Loucy (cell line): ENCODE measurements at regions not wholly inside any gene's neighbourhood (a gene's known extent, or its start where the extent isn't known, plus 50 kb on each side); places are given as distances from the start of the nearest gene placed in this dataset.

Experiments
- H2AFZ ChIP-seq: fragments of 200-600 bp; sonication (generic); 2 replicates; pipeline ENCODE4 v1.6.0; 2016; ENCODE audit warnings: antibody characterized with exemption, mild to moderate bottlenecking, low read length, moderate library complexity
- H3F3A ChIP-seq: fragments of 200-600 bp; 2 replicates; pipeline ENCODE4 v1.6.0; 2016; ENCODE audit warnings: antibody characterized with exemption, low read depth, mild to moderate bottlenecking
- H3K27me3 ChIP-seq: fragments of 200-600 bp; sonication (generic); 2 replicates; pipeline ENCODE4 v1.6.1; 2014; ENCODE audit warnings: low read length, mild to moderate bottlenecking; ENCODE audit not compliant: insufficient read depth, poor library complexity, severe bottlenecking
- H3K36me3 ChIP-seq: fragments of 200-600 bp; sonication (generic); 2 replicates; pipeline ENCODE4 v1.6.1; 2016; ENCODE audit warnings: low read length; ENCODE audit not compliant: insufficient read depth
- H3K4me1 ChIP-seq: fragments of 200-600 bp; sonication (generic); 2 replicates; pipeline ENCODE4 v1.5.1; 2014; ENCODE audit warnings: low read length, mild to moderate bottlenecking; ENCODE audit not compliant: insufficient read depth, poor library complexity, severe bottlenecking
- H3K4me2 ChIP-seq: fragments of 200-600 bp; sonication (generic); 2 replicates; pipeline ENCODE4 v1.6.0; 2014; ENCODE audit warnings: antibody characterized with exemption, low read length, low read depth, mild to moderate bottlenecking; ENCODE audit not compliant: poor library complexity, severe bottlenecking
- H3K4me3 ChIP-seq: fragments of 200-600 bp; sonication (generic); 2 replicates; pipeline ENCODE4 v1.5.1; 2014; ENCODE audit warnings: low read length, mild to moderate bottlenecking, mixed read lengths; ENCODE audit not compliant: poor library complexity, severe bottlenecking
- H3K79me2 ChIP-seq: fragments of 200-600 bp; sonication (generic); 2 replicates; pipeline ENCODE4 v1.6.1; 2014; ENCODE audit warnings: low read length; ENCODE audit not compliant: insufficient read depth
- H3K9ac ChIP-seq: fragments of 200-600 bp; sonication (generic); 2 replicates; pipeline ENCODE4 v1.6.0; 2014; ENCODE audit warnings: mild to moderate bottlenecking, low read depth, low read length, moderate library complexity; ENCODE audit not compliant: poor library complexity, severe bottlenecking
- H3K9me2 ChIP-seq: fragments of 200-600 bp; sonication (generic); replicated peaks from 2 replicates; pipeline ENCODE4 v1.6.1; 2016; ENCODE audit warnings: low read depth, low read length, mixed read lengths
- H3K9me3 ChIP-seq: fragments of 200-600 bp; sonication (generic); 2 replicates; pipeline ENCODE4 v1.6.1; 2014; ENCODE audit warnings: mild to moderate bottlenecking, antibody characterized with exemption, low read length, low read depth; ENCODE audit not compliant: insufficient read depth
- H4K20me1 ChIP-seq: fragments of 200-600 bp; sonication (generic); 2 replicates; pipeline ENCODE4 v1.6.0; 2014; ENCODE audit warnings: antibody characterized with exemption, low read length, mild to moderate bottlenecking; ENCODE audit not compliant: insufficient read depth, poor library complexity, severe bottlenecking
- EZH2phosphoT487 ChIP-seq: fragments of 200-600 bp; IDR thresholded peaks from 2 replicates; pipeline ENCODE4 v1.6.1; 2018; ENCODE audit warnings: antibody characterized with exemption, mild to moderate bottlenecking, moderate library complexity, borderline replicate concordance
- TF ChIP-seq, protein P1 (sequence below): fragments of 200-600 bp; sonication (generic); conservative IDR thresholded peaks from 2 replicates; pipeline ENCODE4 v1.5.1; 2014; ENCODE audit warnings: mild to moderate bottlenecking, antibody characterized with exemption, low read length

DNA sequence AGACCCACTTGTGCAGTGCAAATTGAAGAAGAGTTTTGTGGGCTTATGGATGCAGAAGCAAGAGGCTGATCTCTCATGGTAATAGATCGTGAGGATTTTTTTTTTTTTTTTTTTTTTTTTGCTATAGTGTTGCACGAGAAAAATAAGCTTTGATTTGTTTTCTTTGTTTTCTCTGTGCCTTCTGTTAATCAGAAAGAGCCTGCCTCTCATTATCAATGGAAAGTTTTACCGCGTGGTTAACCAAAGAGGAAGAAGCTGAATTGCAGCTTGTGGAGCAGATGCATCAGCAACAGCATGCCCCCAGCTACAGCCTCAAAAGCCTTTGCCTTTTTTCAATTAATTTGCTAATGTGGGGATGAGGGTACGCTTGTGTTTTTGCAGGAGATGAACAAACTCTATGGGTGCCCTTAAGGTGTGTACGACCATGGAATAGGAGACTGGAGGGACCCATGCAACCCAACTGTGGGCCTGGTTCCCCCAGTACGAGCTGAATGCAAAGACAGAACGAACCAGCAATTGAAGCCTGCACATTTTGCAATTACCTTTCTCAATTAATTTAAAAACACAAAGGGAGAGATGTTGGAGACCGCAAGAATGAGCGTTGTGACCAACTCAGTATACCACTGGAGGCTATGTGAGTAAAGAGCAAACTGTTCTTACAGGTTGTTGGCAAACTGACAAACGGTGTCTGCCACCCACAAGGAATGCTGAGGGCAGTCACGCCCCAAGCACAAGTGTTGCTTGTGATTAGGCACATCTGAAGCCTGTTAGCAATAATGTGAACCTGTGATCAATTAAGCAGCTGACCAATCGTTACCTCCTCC lies 58.6 kb upstream of the SPRY2 start:
- peaks cover 31% of the 10 kb centered on the region for H3K4me1 ChIP-seq
- H3K9me3 ChIP-seq, result no peaks in the 10 kb centered on the region
- peak overlapping the region; percentile 62 for H3K4me3 ChIP-seq
- H2AFZ ChIP-seq, result peak overlapping the region; percentile 62
- no peaks in the 10 kb centered on the region for H3K79me2 ChIP-seq
- no peaks in the 10 kb centered on the region for H3K27me3 ChIP-seq
- H3K4me2 ChIP-seq, result peak overlapping the region; percentile 74
- no peaks in the 10 kb centered on the region for H3K9me2 ChIP-seq
- no peaks in the 10 kb centered on the region for H4K20me1 ChIP-seq
- peak overlapping the region; percentile 13 for H3K9ac ChIP-seq
- H3F3A ChIP-seq, result no peaks in the 10 kb centered on the region
- TF ChIP-seq, protein P1, sequence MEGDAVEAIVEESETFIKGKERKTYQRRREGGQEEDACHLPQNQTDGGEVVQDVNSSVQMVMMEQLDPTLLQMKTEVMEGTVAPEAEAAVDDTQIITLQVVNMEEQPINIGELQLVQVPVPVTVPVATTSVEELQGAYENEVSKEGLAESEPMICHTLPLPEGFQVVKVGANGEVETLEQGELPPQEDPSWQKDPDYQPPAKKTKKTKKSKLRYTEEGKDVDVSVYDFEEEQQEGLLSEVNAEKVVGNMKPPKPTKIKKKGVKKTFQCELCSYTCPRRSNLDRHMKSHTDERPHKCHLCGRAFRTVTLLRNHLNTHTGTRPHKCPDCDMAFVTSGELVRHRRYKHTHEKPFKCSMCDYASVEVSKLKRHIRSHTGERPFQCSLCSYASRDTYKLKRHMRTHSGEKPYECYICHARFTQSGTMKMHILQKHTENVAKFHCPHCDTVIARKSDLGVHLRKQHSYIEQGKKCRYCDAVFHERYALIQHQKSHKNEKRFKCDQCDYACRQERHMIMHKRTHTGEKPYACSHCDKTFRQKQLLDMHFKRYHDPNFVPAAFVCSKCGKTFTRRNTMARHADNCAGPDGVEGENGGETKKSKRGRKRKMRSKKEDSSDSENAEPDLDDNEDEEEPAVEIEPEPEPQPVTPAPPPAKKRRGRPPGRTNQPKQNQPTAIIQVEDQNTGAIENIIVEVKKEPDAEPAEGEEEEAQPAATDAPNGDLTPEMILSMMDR, result no peak
- no peak for TF ChIP-seq EZH2phosphoT487
- H3K36me3 ChIP-seq, result no peaks in the 10 kb centered on the region
